ENCODE measurements at regions not wholly inside any gene's neighbourhood (a gene's known extent, or its start where the extent isn't known, plus 50 kb on each side); places are given as distances from the start of the nearest gene placed in this dataset.

DNA sequence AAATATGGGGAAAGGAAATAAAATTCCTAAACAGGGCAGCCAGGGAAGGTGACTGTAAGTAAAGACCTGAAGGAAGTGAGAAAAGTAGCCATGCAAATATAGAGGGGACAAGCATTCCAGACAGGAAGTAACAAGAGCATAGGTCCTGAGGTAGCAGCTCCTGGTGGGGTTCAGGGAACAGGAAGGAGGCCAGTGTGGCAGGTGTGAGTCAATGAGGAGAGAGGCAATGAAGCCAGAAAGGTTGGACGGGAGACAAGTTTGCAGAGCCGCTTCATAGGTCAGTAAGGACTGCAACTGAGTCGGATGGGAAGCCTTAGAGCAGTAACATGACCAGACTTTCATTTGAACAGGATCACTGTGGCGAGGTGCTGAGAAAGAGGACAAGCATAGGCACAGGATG, 150.9 kb downstream of the METTL4 start:
- H3K4me3 ChIP-seq (ENCODE audit: low read length): no peak overlapping the region
- TF ChIP-seq, protein P1, sequence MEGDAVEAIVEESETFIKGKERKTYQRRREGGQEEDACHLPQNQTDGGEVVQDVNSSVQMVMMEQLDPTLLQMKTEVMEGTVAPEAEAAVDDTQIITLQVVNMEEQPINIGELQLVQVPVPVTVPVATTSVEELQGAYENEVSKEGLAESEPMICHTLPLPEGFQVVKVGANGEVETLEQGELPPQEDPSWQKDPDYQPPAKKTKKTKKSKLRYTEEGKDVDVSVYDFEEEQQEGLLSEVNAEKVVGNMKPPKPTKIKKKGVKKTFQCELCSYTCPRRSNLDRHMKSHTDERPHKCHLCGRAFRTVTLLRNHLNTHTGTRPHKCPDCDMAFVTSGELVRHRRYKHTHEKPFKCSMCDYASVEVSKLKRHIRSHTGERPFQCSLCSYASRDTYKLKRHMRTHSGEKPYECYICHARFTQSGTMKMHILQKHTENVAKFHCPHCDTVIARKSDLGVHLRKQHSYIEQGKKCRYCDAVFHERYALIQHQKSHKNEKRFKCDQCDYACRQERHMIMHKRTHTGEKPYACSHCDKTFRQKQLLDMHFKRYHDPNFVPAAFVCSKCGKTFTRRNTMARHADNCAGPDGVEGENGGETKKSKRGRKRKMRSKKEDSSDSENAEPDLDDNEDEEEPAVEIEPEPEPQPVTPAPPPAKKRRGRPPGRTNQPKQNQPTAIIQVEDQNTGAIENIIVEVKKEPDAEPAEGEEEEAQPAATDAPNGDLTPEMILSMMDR (IDR thresholded peaks at IDR 0.05; ENCODE audit: insufficient read depth, low read depth, low read length, missing control alignments): no peak
- DNase-seq (ENCODE audit: low read depth): no peak

- TF ChIP-seq, protein P1 (IDR thresholded peaks at IDR 0.05; ENCODE audit: insufficient read depth, low read depth, low read length, missing control alignments): no peak
Measured at GRCh38 chr18:2423761-2424160, 147.5 kb downstream of the METTL4 start.

GRCh38 chr18:2424420-2424819, 146.9 kb downstream of the METTL4 start:
- TF ChIP-seq, protein P1 (IDR thresholded peaks at IDR 0.05; ENCODE audit: insufficient read depth, low read depth, low read length, missing control alignments): no peak
- peak; percentile 37 for DNase-seq (ENCODE audit: low read depth)
- no peak overlapping the region for H3K4me3 ChIP-seq (ENCODE audit: low read length)

More at GRCh38 chr18:2423761-2424160, 147.5 kb downstream of the METTL4 start:
- H3K4me3 ChIP-seq (ENCODE audit: low read length): no peak overlapping the region
- no peak for DNase-seq (ENCODE audit: low read depth)

- TF ChIP-seq, protein P1 (IDR thresholded peaks at IDR 0.05; ENCODE audit: insufficient read depth, low read depth, low read length, missing control alignments): no peak
- H3K4me3 ChIP-seq (ENCODE audit: low read length): no peak overlapping the region
- peak; percentile 62 for DNase-seq (ENCODE audit: low read depth)
Measured at GRCh38 chr18:2425426-2426317, 145.6 kb downstream of the METTL4 start.

DNA sequence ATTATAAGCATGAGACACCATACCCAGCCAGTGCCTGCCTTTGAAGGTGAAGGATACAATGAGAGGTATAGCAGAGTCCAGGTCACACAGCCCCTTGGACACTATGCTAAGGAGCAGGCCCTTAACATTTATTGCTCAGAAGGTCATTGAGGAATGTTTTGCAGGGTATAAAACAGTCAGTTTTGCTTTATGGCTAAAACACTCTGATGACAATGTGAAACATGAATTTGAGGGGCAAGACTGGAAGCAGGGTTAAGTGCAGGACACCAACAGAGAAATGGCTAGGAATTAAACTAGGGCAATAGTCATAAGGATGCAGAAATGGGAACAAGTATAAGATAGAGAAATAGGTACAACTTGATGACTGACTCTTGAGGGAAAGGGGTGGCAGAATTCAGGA, 141.1 kb downstream of the METTL4 start:
- H3K4me3 ChIP-seq (ENCODE audit: low read length): no peak overlapping the region
- DNase-seq (ENCODE audit: low read depth): no peak
- TF ChIP-seq, protein P1 (IDR thresholded peaks at IDR 0.05; ENCODE audit: insufficient read depth, low read depth, low read length, missing control alignments): no peak

DNA sequence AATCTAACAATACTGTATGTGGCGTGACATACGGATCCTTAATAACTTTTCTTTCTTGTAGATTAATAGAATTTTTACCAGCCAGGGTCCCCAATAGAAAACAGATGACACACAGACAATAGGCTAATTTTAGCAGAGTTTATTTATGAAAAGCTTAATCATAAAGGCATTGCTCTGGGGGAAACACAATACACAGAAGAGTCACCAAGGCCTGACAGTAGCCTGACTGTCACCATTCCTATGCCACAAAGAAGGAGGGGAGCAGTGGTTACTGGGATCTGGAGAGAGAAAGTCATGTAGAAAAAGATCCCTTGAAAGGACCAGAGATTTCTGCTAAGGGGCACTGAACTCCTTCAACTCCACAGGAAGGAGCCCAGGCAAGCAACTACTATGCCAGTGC, 139.5 kb downstream of the METTL4 start:
- TF ChIP-seq, protein P1 (IDR thresholded peaks at IDR 0.05; ENCODE audit: insufficient read depth, low read depth, low read length, missing control alignments): no peak
- no peak overlapping the region for H3K4me3 ChIP-seq (ENCODE audit: low read length)
- no peak for DNase-seq (ENCODE audit: low read depth)

DNA sequence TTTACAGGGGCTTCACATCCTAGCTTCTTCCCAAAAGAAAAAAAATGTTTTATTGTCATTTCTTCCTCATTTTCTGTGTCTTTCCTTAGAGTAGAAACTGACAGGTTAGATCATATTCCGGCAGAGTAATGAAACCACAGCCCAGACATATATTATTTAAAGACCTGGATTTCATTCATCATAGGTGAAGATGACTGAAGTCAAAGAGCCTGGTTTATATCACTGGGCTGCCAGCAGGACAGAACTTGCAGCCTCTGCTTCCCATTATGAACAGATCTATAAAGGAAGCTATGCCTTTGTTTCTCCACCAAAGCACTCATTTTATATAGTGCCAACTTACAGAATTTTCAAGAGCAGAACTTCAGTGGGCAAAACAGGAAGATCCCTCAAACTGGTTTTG, 137.9 kb downstream of the METTL4 start:
- DNase-seq (ENCODE audit: low read depth): no peak
- TF ChIP-seq, protein P1 (IDR thresholded peaks at IDR 0.05; ENCODE audit: insufficient read depth, low read depth, low read length, missing control alignments): no peak
- no peak overlapping the region for H3K4me3 ChIP-seq (ENCODE audit: low read length)
